HEK293T (cell line): ENCODE measurements at regions not wholly inside any gene's neighbourhood (a gene's known extent, or its start where the extent isn't known, plus 50 kb on each side); places are given as distances from the start of the nearest gene placed in this dataset.

ENCODE experiments used
- BHLHE40 ChIP-seq: fragments of 450-650 bp; IDR thresholded peaks from 2 replicates; pipeline ENCODE4 v1.6.1; 2016; ENCODE audit warnings: mild to moderate bottlenecking, moderate library complexity, borderline replicate concordance
- FOXA1 ChIP-seq: fragments of 450-650 bp; IDR thresholded peaks from 2 replicates; pipeline ENCODE4 v1.6.1; 2016; ENCODE audit warnings: mild to moderate bottlenecking
- SP1 ChIP-seq: fragments of 450-650 bp; IDR thresholded peaks from 2 replicates; pipeline ENCODE4 v1.6.1; 2017
- ZNF384 ChIP-seq: fragments of 450-650 bp; IDR thresholded peaks from 2 replicates; pipeline ENCODE4 v1.6.1; 2016

DNA sequence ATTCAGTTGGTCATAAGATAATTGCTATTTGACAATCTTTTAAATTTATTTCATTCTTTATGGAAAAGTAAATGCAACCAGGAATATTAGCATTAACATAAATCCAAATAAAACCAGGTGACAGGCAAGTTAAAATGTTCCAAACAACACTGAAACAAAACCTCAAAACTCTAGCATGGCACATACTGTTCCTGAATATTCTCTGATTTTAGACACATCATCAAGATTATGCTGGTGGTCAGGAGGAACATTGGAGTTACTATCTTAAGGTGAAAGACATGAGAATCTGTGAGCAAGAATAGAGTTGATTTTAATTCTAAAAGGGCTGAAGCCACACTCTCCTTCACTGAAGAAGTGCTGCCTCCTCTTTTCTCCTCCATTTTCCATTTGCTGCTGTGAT lies 421.0 kb upstream of the THBS1 start:
- TF ChIP-seq ZNF384 (no peak), BHLHE40 (no peak), SP1 (no peak), FOXA1 (no peak)
